SK-N-SH (cell line): ENCODE measurements at regions not wholly inside any gene's neighbourhood (a gene's known extent, or its start where the extent isn't known, plus 50 kb on each side); places are given as distances from the start of the nearest gene placed in this dataset.

Experiments used
- CTCF ChIA-PET: fragments of 300-600, 350-600 bp; formaldehyde crosslinking; extraction: SDS; loops from one replicate; lab custom pipeline; 2021; lab: Yijun Ruan, JAX
- POLR2A ChIA-PET: fragments of 350-600 bp; sonication (Branson Sonifier 250); formaldehyde crosslinking; extraction: SDS; loops from one replicate; lab custom pipeline; 2020; ENCODE audit warnings: antibody characterized with exemption, inconsistent platforms; lab: Yijun Ruan, JAX
- DNase-seq: peaks from one replicate; pipeline ENCODE4 v3.0.0; 2012
- H2AFZ ChIP-seq: fragments of 200-600 bp; sonication (generic); 2 replicates; pipeline ENCODE4 v1.8.1; 2016; ENCODE audit warnings: antibody characterized with exemption, mild to moderate bottlenecking, low read depth
- H3F3A ChIP-seq: fragments of 200-600 bp; sonication (generic); replicated peaks from 2 replicates; pipeline ENCODE3; 2016; ENCODE audit warnings: antibody characterized with exemption, mild to moderate bottlenecking; ENCODE audit not compliant: insufficient read depth
- H3K27ac ChIP-seq, 2 experiments: fragments of 200-500 bp in 1 of 2; fragments of 200-600 bp in 1 of 2; sonication (Bioruptor generic) in 1 of 2; sonication (generic), shearing (Covaris generic) in 1 of 2; 2 replicates each; pipeline versions ENCODE4 v1.5.1 to v1.6.1; 2014 to 2016; ENCODE audit warnings: low read depth in 2 of 2, inconsistent platforms in 1 of 2, low read length in 1 of 2, mild to moderate bottlenecking in 1 of 2, mixed read lengths in 1 of 2
- H3K27me3 ChIP-seq: fragments of 200-600 bp; sonication (generic), shearing (Covaris generic); 2 replicates; pipeline ENCODE4 v1.6.1; 2016; ENCODE audit warnings: mixed run types; ENCODE audit not compliant: insufficient read depth
- H3K36me3 ChIP-seq, 2 experiments: fragments of 200-500 bp in 1 of 2; fragments of 200-600 bp in 1 of 2; sonication (Bioruptor generic) in 1 of 2; sonication (generic) in 1 of 2; replicated peaks in 1 of 2; 2 replicates each; pipeline versions ENCODE3 to v1.5.1; 2014 to 2016; ENCODE audit warnings: low read length in 1 of 2, mild to moderate bottlenecking in 1 of 2; ENCODE audit not compliant: insufficient read depth in 2 of 2, control insufficient read depth in 1 of 2
- H3K4me1 ChIP-seq, 2 experiments: fragments of 200-500 bp in 1 of 2; fragments of 200-600 bp in 1 of 2; sonication (Bioruptor generic) in 1 of 2; sonication (generic), shearing (Covaris generic) in 1 of 2; 2 replicates each; pipeline versions ENCODE4 v1.5.1 to v1.6.1; 2014 to 2016; ENCODE audit warnings: low read depth in 1 of 2, low read length in 1 of 2, mixed run types in 1 of 2; ENCODE audit not compliant: insufficient read depth in 2 of 2, control insufficient read depth in 1 of 2
- H3K4me2 ChIP-seq: fragments of 200-600 bp; sonication (generic), shearing (Covaris generic); 2 replicates; pipeline ENCODE4 v1.6.1; 2017; ENCODE audit warnings: mixed run types
- H3K4me3 ChIP-seq, 2 experiments: fragments of 200-500 bp in 1 of 2; fragments of 200-600 bp in 1 of 2; sonication (Bioruptor generic) in 1 of 2; sonication (generic), shearing (Covaris generic) in 1 of 2; 2 replicates each; pipeline versions ENCODE4 v1.5.1 to v1.8.1; 2014 to 2016; ENCODE audit warnings: low read depth in 2 of 2, inconsistent platforms in 1 of 2, low read length in 1 of 2, mild to moderate bottlenecking in 1 of 2, mixed read lengths in 1 of 2, moderate library complexity in 1 of 2
- H3K79me2 ChIP-seq: fragments of 200-600 bp; sonication (generic); 2 replicates; pipeline ENCODE4 v1.8.1; 2017; ENCODE audit warnings: mild to moderate bottlenecking; ENCODE audit not compliant: insufficient read depth
- H3K9ac ChIP-seq: fragments of 200-600 bp; sonication (generic); 2 replicates; pipeline ENCODE4 v1.6.1; 2017; ENCODE audit warnings: mixed run types
- H3K9me2 ChIP-seq: fragments of 200-600 bp; sonication (generic); 2 replicates; pipeline ENCODE4 v1.6.1; 2017; ENCODE audit warnings: mixed run types
- H3K9me3 ChIP-seq: fragments of 200-600 bp; sonication (generic); 2 replicates; pipeline ENCODE4 v1.6.1; 2017; ENCODE audit warnings: mixed run types, mild to moderate bottlenecking, moderate library complexity
- H4K20me1 ChIP-seq: fragments of 200-600 bp; sonication (generic); 2 replicates; pipeline ENCODE4 v1.6.1; 2017; ENCODE audit warnings: mild to moderate bottlenecking, mixed run types; ENCODE audit not compliant: insufficient read depth
- CHD2 ChIP-seq: fragments of 150-350 bp; IDR thresholded peaks from 2 replicates; pipeline ENCODE4 v1.6.1; 2018; ENCODE audit warnings: low read length; ENCODE audit not compliant: partially characterized antibody
- EP300 ChIP-seq, 2 experiments: IDR thresholded peaks; 2 replicates each; pipeline versions ENCODE4 v1.4.0 to v1.6.1; 2012; ENCODE audit warnings: borderline replicate concordance in 1 of 2, low read depth in 1 of 2, low read length in 1 of 2
- EZH2phosphoT487 ChIP-seq: fragments of 200-600 bp; sonication (generic); IDR thresholded peaks from 2 replicates; pipeline ENCODE4 v1.6.1; 2017; ENCODE audit warnings: low read depth, mixed run types, mild to moderate bottlenecking, antibody characterized with exemption, moderate library complexity, borderline replicate concordance
- MEF2A ChIP-seq: IDR thresholded peaks from 2 replicates; pipeline ENCODE4 v1.4.0; 2012; ENCODE audit warnings: low read depth, borderline replicate concordance
- NFIC ChIP-seq: IDR thresholded peaks from 2 replicates; pipeline ENCODE4 v1.4.0; 2012; ENCODE audit warnings: borderline replicate concordance
- RXRA ChIP-seq: IDR thresholded peaks from 2 replicates; pipeline ENCODE4 v1.4.0; 2012; ENCODE audit warnings: low read depth, mild to moderate bottlenecking, borderline replicate concordance
- SIN3A ChIP-seq: IDR thresholded peaks from 2 replicates; pipeline ENCODE4 v1.6.1; 2012; ENCODE audit warnings: low read depth, mild to moderate bottlenecking, low read length, moderate library complexity, borderline replicate concordance
- TEAD4 ChIP-seq: IDR thresholded peaks from 2 replicates; pipeline ENCODE4 v1.4.0; 2012; ENCODE audit warnings: mild to moderate bottlenecking, borderline replicate concordance; ENCODE audit not compliant: insufficient read depth
- WGBS: methylation state at CpG from one replicate; pipeline ENCODE4 v1.1.6; 2017; ENCODE audit warnings: low lambda C conversion rate; 5-methylcytosine and 5-hydroxymethylcytosine counted together
- TF ChIP-seq, protein P1 (sequence below): fragments of 150-350 bp; IDR thresholded peaks from 2 replicates; pipeline ENCODE4 v1.6.1; 2017; ENCODE audit warnings: antibody characterized with exemption, low read length, low read depth, borderline replicate concordance
- TF ChIP-seq, protein P2 (sequence below): fragments of 200-600 bp; sonication (generic); IDR thresholded peaks from 2 replicates; pipeline ENCODE4 v1.6.1; 2017; ENCODE audit warnings: antibody characterized with exemption, mild to moderate bottlenecking, moderate library complexity
- TF ChIP-seq, protein P3 (sequence below): IDR thresholded peaks from 2 replicates; pipeline ENCODE4 v1.4.0; 2012; ENCODE audit warnings: low read depth, borderline replicate concordance

DNA sequence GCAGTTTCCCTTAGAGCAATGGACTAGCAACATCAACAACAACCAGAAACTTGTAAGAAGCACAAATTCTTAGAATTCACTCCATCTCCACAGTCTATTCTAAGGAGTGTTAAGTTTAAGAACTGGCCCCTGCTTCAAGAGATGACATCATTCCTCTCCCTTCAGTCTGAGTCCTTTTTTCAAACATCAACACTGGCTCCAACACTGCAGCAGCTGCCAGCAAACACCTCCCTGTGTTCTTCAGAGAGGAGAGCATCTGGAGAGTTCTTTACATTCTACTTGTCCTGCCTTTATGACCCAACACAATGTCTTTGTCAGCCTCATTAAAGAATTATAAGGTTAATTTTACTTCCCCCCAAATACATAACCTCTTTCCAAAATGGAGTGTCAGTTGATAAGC, 122.3 kb downstream of the HNMT start:
- TF ChIP-seq NFIC (no peak), RXRA (no peak), EP300 (IDR thresholded peaks at IDR 0.05; ENCODE audit: borderline replicate concordance in 1 of 2, low read depth in 1 of 2, low read length in 1 of 2) (no peak), EZH2phosphoT487 (no peak), MEF2A (no peak), CHD2 (no peak), SIN3A (no peak), TEAD4 (no peak)
- TF ChIP-seq, protein P1, sequence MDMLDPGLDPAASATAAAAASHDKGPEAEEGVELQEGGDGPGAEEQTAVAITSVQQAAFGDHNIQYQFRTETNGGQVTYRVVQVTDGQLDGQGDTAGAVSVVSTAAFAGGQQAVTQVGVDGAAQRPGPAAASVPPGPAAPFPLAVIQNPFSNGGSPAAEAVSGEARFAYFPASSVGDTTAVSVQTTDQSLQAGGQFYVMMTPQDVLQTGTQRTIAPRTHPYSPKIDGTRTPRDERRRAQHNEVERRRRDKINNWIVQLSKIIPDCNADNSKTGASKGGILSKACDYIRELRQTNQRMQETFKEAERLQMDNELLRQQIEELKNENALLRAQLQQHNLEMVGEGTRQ = no peak
- TF ChIP-seq, protein P2, sequence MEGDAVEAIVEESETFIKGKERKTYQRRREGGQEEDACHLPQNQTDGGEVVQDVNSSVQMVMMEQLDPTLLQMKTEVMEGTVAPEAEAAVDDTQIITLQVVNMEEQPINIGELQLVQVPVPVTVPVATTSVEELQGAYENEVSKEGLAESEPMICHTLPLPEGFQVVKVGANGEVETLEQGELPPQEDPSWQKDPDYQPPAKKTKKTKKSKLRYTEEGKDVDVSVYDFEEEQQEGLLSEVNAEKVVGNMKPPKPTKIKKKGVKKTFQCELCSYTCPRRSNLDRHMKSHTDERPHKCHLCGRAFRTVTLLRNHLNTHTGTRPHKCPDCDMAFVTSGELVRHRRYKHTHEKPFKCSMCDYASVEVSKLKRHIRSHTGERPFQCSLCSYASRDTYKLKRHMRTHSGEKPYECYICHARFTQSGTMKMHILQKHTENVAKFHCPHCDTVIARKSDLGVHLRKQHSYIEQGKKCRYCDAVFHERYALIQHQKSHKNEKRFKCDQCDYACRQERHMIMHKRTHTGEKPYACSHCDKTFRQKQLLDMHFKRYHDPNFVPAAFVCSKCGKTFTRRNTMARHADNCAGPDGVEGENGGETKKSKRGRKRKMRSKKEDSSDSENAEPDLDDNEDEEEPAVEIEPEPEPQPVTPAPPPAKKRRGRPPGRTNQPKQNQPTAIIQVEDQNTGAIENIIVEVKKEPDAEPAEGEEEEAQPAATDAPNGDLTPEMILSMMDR = no peak
- TF ChIP-seq, protein P3, sequence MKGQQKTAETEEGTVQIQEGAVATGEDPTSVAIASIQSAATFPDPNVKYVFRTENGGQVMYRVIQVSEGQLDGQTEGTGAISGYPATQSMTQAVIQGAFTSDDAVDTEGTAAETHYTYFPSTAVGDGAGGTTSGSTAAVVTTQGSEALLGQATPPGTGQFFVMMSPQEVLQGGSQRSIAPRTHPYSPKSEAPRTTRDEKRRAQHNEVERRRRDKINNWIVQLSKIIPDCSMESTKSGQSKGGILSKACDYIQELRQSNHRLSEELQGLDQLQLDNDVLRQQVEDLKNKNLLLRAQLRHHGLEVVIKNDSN = no peak
- no peak overlapping the region for H3K4me3 ChIP-seq
- H3K79me2 ChIP-seq = no peaks in the 10 kb centered on the region
- peaks cover 12% of the 10 kb centered on the region for H3F3A ChIP-seq
- H3K9me3 ChIP-seq = no peaks in the 10 kb centered on the region
- no peak for DNase-seq
- H4K20me1 ChIP-seq = no peaks in the 10 kb centered on the region
- POLR2A ChIA-PET = no interaction called here
- CTCF ChIA-PET = no interaction called here
- no peaks in the 10 kb centered on the region for H3K27me3 ChIP-seq
- H3K9me2 ChIP-seq = no peaks in the 10 kb centered on the region
- no peak overlapping the region for H3K9ac ChIP-seq
- H2AFZ ChIP-seq = no peak overlapping the region
- H3K4me1 ChIP-seq = peaks cover 8 to 13% of the 10 kb centered on the region in 2 experiments; a peak in 2 of 4 replicates
- no peak overlapping the region for H3K4me2 ChIP-seq
- peak overlapping the region in 1 of 2 experiments; percentile 81; a peak in 1 of 4 replicates for H3K27ac ChIP-seq
- no peaks in the 10 kb centered on the region for H3K36me3 ChIP-seq

DNA sequence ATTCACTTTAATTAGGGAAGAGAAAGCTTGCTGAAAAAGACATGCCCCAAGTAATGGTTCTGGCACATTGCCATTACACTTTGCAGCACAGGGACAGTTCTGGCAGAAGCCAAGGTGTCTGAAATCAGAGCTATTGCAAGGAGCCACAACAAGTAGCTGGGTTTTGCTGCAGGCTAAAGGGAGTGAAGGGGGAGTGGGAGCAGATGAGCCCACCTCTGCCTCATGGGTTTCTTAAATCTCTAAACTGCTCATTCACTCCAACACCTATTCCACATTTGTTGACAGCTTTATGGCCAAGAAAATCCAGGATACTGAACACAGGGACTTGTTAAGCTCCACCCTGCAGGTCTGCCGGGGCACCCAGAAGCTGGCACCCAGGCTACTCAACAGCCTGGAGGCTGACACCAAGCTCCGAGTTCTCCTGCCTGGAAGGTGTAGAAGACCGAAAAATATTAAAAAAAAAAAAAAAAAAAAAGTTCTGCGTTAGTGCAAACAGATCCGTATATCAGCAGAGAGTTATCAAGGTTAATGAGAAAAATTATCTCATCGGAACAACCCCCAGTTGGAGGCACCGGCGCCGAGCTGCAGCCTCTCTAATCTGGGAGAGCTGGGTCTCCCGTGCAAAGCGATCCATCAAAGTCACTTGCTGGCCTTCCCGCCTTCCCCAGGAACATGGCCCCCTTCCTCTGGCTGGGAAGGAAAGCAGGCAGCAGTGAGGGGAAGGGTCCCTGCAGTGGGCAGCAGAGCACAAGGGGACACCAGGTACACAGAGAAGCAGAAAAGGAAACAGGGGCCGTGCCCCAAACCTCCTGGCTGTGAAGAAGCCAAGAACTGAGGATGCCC, 123.7 kb downstream of the HNMT start:
- ChIA-PET CTCF (interaction anchor here (0.7 kb wide), 1 partner anchor 141 kb away, joined by 3 read pairs; no protein-coding TSS in a partner anchor), POLR2A (interaction anchor here (1.1 kb wide), 1 partner anchor 123 kb away, joined by 3 read pairs; no protein-coding TSS in a partner anchor)
- Histone ChIP-seq H3F3A (peaks cover 12% of the 10 kb centered on the region), H4K20me1 (no peaks in the 10 kb centered on the region), H3K27me3 (no peaks in the 10 kb centered on the region), H3K36me3 (no peaks in the 10 kb centered on the region), H2AFZ (no peak overlapping the region), H3K79me2 (no peaks in the 10 kb centered on the region), H3K4me2 (no peak overlapping the region), H3K9me3 (no peaks in the 10 kb centered on the region), H3K27ac (peak overlapping the region in 1 of 2 experiments; percentile 58; a peak in 1 of 4 replicates), H3K4me3 (no peak overlapping the region), H3K9me2 (no peaks in the 10 kb centered on the region), H3K9ac (no peak overlapping the region), H3K4me1 (peaks cover 8 to 13% of the 10 kb centered on the region in 2 experiments; a peak in 2 of 4 replicates)
- 91% methylated on average over 13 of the region's 13 CpGs for WGBS
- DNase-seq = no peak
- no peak for TF ChIP-seq MEF2A
- 0 out of 2 replicates have a peak, but pooled peaks have one; percentile 28 for TF ChIP-seq NFIC
